H9 (cell line): ENCODE measurements at regions not wholly inside any gene's neighbourhood (a gene's known extent, or its start where the extent isn't known, plus 50 kb on each side); places are given as distances from the start of the nearest gene placed in this dataset.

Experiments used
- DNase-seq: peaks from one replicate; pipeline ENCODE4 v3.0.0-alpha.2; 2017
- H2AFZ ChIP-seq: one replicate; pipeline ENCODE4 v1.6.1; 2013; ENCODE audit warnings: mild to moderate bottlenecking, low read length, control low read depth, moderate library complexity
- H2AK5ac ChIP-seq: 2 replicates; pipeline ENCODE4 v1.6.1; 2013; ENCODE audit warnings: low read length, control low read depth, mixed read lengths; ENCODE audit not compliant: insufficient read length
- H2BK120ac ChIP-seq: one replicate; pipeline ENCODE4 v1.6.1; 2013; ENCODE audit warnings: low read depth, mild to moderate bottlenecking, low read length, control low read depth, inconsistent platforms; ENCODE audit not compliant: poor library complexity, severe bottlenecking
- H2BK12ac ChIP-seq: 2 replicates; pipeline ENCODE4 v1.6.1; 2013; ENCODE audit warnings: low read length, control low read depth, mixed read lengths, low read depth; ENCODE audit not compliant: insufficient read length
- H2BK15ac ChIP-seq: 2 replicates; pipeline ENCODE4 v1.6.1; 2013; ENCODE audit warnings: low read depth, low read length, control low read depth
- H2BK20ac ChIP-seq: one replicate; pipeline ENCODE4 v1.6.1; 2013; ENCODE audit warnings: low read depth, mild to moderate bottlenecking, low read length, control low read depth, inconsistent platforms; ENCODE audit not compliant: poor library complexity, severe bottlenecking
- H2BK5ac ChIP-seq: 2 replicates; pipeline ENCODE4 v1.6.1; 2013; ENCODE audit warnings: low read length, control low read depth, mixed read lengths; ENCODE audit not compliant: insufficient read length
- H3K14ac ChIP-seq: 2 replicates; pipeline ENCODE4 v1.6.1; 2013; ENCODE audit warnings: low read length, control low read depth; ENCODE audit not compliant: insufficient read depth
- H3K18ac ChIP-seq: 2 replicates; pipeline ENCODE4 v1.6.1; 2013; ENCODE audit warnings: low read depth, mild to moderate bottlenecking, mixed read lengths, low read length, control low read depth; ENCODE audit not compliant: insufficient read length
- H3K23ac ChIP-seq: 2 replicates; pipeline ENCODE4 v1.6.1; 2013; ENCODE audit warnings: low read length, control low read depth, mixed read lengths, low read depth; ENCODE audit not compliant: insufficient read length
- H3K23me2 ChIP-seq: 2 replicates; pipeline ENCODE4 v1.6.1; 2013; ENCODE audit warnings: low read depth, mild to moderate bottlenecking, mixed read lengths, low read length, control low read depth; ENCODE audit not compliant: insufficient read length, poor library complexity, severe bottlenecking
- H3K27ac ChIP-seq: 2 replicates; pipeline ENCODE4 v1.5.1; 2013; ENCODE audit warnings: low read length, control low read depth, mixed read lengths, low read depth; ENCODE audit not compliant: insufficient read length
- H3K27me3 ChIP-seq: 2 replicates; pipeline ENCODE4 v1.6.1; 2013; ENCODE audit warnings: low read length, control low read depth, inconsistent platforms; ENCODE audit not compliant: insufficient read depth
- H3K4ac ChIP-seq: 2 replicates; pipeline ENCODE4 v1.6.1; 2013; ENCODE audit warnings: low read depth, mild to moderate bottlenecking, control low read depth, inconsistent platforms, low read length, moderate library complexity
- H3K4me1 ChIP-seq: 2 replicates; pipeline ENCODE4 v1.6.1; 2013; ENCODE audit warnings: low read length, control low read depth, inconsistent platforms; ENCODE audit not compliant: insufficient read depth
- H3K4me2 ChIP-seq: 2 replicates; pipeline ENCODE4 v1.6.1; 2013; ENCODE audit warnings: low read length, control low read depth, mixed read lengths; ENCODE audit not compliant: insufficient read length, insufficient read depth
- H3K56ac ChIP-seq: 2 replicates; pipeline ENCODE4 v1.6.1; 2013; ENCODE audit warnings: low read depth, mild to moderate bottlenecking, mixed read lengths, low read length, control low read depth; ENCODE audit not compliant: insufficient read length
- H3K79me1 ChIP-seq: 2 replicates; pipeline ENCODE4 v1.6.1; 2013; ENCODE audit warnings: low read depth, mild to moderate bottlenecking, moderate library complexity, low read length, control low read depth, inconsistent platforms; ENCODE audit not compliant: insufficient read depth, poor library complexity, severe bottlenecking
- H3K79me2 ChIP-seq: 2 replicates; pipeline ENCODE4 v1.6.1; 2013; ENCODE audit warnings: low read length, control low read depth, inconsistent platforms; ENCODE audit not compliant: insufficient read depth
- H3K9ac ChIP-seq: 2 replicates; pipeline ENCODE4 v1.6.1; 2013; ENCODE audit warnings: low read length, control low read depth, mixed read lengths; ENCODE audit not compliant: insufficient read length; ENCODE audit errors: extremely low read depth
- H3K9me3 ChIP-seq: one replicate; pipeline ENCODE4 v1.6.1; 2013; ENCODE audit warnings: low read depth, low read length, inconsistent platforms; ENCODE audit not compliant: control insufficient read depth
- H3T11ph ChIP-seq: one replicate; pipeline ENCODE4 v1.6.1; 2013; ENCODE audit warnings: mild to moderate bottlenecking, low read length, control low read depth, inconsistent platforms
- H4K20me1 ChIP-seq: one replicate; pipeline ENCODE4 v1.6.1; 2013; ENCODE audit not compliant: control insufficient read depth, insufficient read length, insufficient read depth
- H4K5ac ChIP-seq: 2 replicates; pipeline ENCODE4 v1.6.1; 2013; ENCODE audit warnings: low read depth, mild to moderate bottlenecking, mixed read lengths, low read length, control low read depth; ENCODE audit not compliant: insufficient read length
- H4K8ac ChIP-seq: replicated peaks from 2 replicates; pipeline ENCODE4 v1.6.1; 2013; ENCODE audit warnings: low read length, control low read depth, mixed read lengths, low read depth; ENCODE audit not compliant: insufficient read length
- H4K91ac ChIP-seq: 2 replicates; pipeline ENCODE4 v1.6.1; 2013; ENCODE audit warnings: low read depth, mild to moderate bottlenecking, moderate library complexity, mixed read lengths, low read length, control low read depth; ENCODE audit not compliant: insufficient read length
- H3K27ac Mint-ChIP-seq, 3 experiments: 2 replicates in 2 of 3; 3 replicates in 1 of 3; pipeline ENCODE4 v1.8.0; 2020 to 2021; ENCODE audit warnings: mixed read lengths in 3 of 3, mild to moderate bottlenecking in 1 of 3, moderate library complexity in 1 of 3
- H3K27me3 Mint-ChIP-seq: 2 replicates; pipeline ENCODE4 v1.8.0; 2021; ENCODE audit warnings: low read depth, mild to moderate bottlenecking, moderate library complexity, mixed read lengths
- H3K36me3 Mint-ChIP-seq, 3 experiments: 2 replicates in 2 of 3; 3 replicates in 1 of 3; pipeline ENCODE4 v1.8.0; 2020 to 2021; ENCODE audit warnings: low read depth in 3 of 3, mixed read lengths in 3 of 3; ENCODE audit not compliant: insufficient read depth in 1 of 3
- H3K4me1 Mint-ChIP-seq, 2 experiments: 2 replicates each; pipeline ENCODE4 v1.8.0; 2020; ENCODE audit warnings: mixed read lengths in 2 of 2
- H3K4me3 Mint-ChIP-seq, 2 experiments: 2 replicates in 1 of 2; 3 replicates in 1 of 2; pipeline ENCODE4 v1.8.0; 2020 to 2021; ENCODE audit warnings: mild to moderate bottlenecking in 2 of 2, mixed read lengths in 2 of 2, moderate library complexity in 1 of 2
- H3K9me3 Mint-ChIP-seq, 2 experiments: 2 replicates in 1 of 2; 3 replicates in 1 of 2; pipeline ENCODE4 v1.8.0; 2020; ENCODE audit warnings: mild to moderate bottlenecking in 2 of 2, mixed read lengths in 2 of 2, moderate library complexity in 1 of 2
- TF ChIP-seq, protein P1 (sequence below): fragments of 200-600 bp; sonication (generic); conservative IDR thresholded peaks from 3 replicates; pipeline ENCODE4 v1.8.0; 2021; ENCODE audit warnings: antibody characterized with exemption, mild to moderate bottlenecking

DNA sequence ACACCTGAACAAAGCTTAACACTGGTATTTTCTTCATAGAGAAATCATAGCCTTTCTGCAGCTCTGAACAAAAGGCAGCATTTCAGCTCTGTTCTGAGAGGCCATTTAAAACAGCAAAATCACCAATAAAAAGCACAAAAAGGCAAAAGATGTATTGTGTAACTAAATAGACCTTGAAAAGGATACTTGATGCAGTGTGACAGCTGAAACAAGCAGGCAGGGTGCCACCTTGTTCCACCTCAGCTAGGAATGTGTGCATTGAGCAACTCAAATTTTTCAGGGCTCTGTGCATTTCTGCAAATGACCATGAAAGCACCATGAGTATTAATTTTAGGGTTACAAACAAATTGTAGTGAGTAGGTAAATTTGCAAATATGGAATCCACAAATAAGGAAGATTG, 65.8 kb downstream of the RHOU start:
- DNase-seq = no peak
- Histone ChIP-seq H4K20me1 (no peaks in the 10 kb centered on the region), H3K23me2 (no peaks in the 10 kb centered on the region), H2BK120ac (no peak overlapping the region), H3K23ac (no peak overlapping the region), H2BK12ac (no peak overlapping the region), H4K5ac (no peak overlapping the region), H3K9me3 (no peaks in the 10 kb centered on the region), H2AFZ (no peak overlapping the region), H2AK5ac (no peak overlapping the region), H3K4ac (no peak overlapping the region), H3K14ac (no peak overlapping the region), H3K27me3 (no peaks in the 10 kb centered on the region), H3K79me1 (no peaks in the 10 kb centered on the region), H3K4me1 (no peaks in the 10 kb centered on the region; the same call in 1 of the 2 replicates), H3K18ac (no peak overlapping the region), H3K4me2 (no peak overlapping the region), H3K79me2 (no peaks in the 10 kb centered on the region), H3K27ac (no peak overlapping the region), H3K56ac (no peak overlapping the region), H3K9ac (no peak overlapping the region), H3T11ph (no peak overlapping the region), H4K8ac (no peak overlapping the region), H4K91ac (no peak overlapping the region), H2BK5ac (no peak overlapping the region), H2BK15ac (no peak overlapping the region), H2BK20ac (no peak overlapping the region)
- TF ChIP-seq, protein P1, sequence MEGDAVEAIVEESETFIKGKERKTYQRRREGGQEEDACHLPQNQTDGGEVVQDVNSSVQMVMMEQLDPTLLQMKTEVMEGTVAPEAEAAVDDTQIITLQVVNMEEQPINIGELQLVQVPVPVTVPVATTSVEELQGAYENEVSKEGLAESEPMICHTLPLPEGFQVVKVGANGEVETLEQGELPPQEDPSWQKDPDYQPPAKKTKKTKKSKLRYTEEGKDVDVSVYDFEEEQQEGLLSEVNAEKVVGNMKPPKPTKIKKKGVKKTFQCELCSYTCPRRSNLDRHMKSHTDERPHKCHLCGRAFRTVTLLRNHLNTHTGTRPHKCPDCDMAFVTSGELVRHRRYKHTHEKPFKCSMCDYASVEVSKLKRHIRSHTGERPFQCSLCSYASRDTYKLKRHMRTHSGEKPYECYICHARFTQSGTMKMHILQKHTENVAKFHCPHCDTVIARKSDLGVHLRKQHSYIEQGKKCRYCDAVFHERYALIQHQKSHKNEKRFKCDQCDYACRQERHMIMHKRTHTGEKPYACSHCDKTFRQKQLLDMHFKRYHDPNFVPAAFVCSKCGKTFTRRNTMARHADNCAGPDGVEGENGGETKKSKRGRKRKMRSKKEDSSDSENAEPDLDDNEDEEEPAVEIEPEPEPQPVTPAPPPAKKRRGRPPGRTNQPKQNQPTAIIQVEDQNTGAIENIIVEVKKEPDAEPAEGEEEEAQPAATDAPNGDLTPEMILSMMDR = no peak
- Mint-ChIP-seq H3K27ac (no peak overlapping the region), H3K36me3 (no peaks in the 10 kb centered on the region), H3K4me3 (no peak overlapping the region), H3K4me1 (peaks cover 13 to 14% of the 10 kb centered on the region in 2 experiments), H3K9me3 (no peaks in the 10 kb centered on the region), H3K27me3 (peaks cover 9% of the 10 kb centered on the region)
